WI38 (cell line): ENCODE measurements at regions not wholly inside any gene's neighbourhood (a gene's known extent, or its start where the extent isn't known, plus 50 kb on each side); places are given as distances from the start of the nearest gene placed in this dataset.
"Not testable (repeated sequence)": the region's sequence is repeated elsewhere in the genome, so short reads cannot be mapped to it uniquely, and the experiment has no call there.

ENCODE experiments used
- H3K4me3 ChIP-seq: 2 replicates; pipeline ENCODE4 v1.5.1; 2011; ENCODE audit warnings: low read depth, mild to moderate bottlenecking, control low read depth, low read length
- TF ChIP-seq, protein P1 (sequence below): IDR thresholded peaks from 2 replicates; pipeline ENCODE4 v1.5.1; 2012; ENCODE audit warnings: low read depth, mild to moderate bottlenecking, control low read depth, low read length

DNA sequence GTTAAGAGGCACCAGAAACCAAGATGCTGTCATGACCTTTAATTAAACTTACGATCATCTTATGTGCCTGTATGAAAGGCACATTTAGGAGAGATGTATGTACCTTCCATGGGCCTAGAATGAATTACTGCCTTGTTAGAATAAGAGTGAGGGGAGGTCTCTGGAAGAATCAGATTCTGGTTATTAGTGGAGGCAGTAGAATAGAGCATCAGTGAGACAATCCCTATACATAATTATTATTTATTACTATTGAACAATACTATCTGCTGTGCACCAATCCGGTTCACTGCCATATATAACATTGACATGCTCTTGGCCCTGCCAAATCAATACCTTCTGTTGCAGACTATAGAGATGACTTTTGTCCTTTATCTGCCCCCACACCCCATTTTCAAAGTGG is 776.5 kb downstream of the DHX35 start:
- TF ChIP-seq, protein P1, sequence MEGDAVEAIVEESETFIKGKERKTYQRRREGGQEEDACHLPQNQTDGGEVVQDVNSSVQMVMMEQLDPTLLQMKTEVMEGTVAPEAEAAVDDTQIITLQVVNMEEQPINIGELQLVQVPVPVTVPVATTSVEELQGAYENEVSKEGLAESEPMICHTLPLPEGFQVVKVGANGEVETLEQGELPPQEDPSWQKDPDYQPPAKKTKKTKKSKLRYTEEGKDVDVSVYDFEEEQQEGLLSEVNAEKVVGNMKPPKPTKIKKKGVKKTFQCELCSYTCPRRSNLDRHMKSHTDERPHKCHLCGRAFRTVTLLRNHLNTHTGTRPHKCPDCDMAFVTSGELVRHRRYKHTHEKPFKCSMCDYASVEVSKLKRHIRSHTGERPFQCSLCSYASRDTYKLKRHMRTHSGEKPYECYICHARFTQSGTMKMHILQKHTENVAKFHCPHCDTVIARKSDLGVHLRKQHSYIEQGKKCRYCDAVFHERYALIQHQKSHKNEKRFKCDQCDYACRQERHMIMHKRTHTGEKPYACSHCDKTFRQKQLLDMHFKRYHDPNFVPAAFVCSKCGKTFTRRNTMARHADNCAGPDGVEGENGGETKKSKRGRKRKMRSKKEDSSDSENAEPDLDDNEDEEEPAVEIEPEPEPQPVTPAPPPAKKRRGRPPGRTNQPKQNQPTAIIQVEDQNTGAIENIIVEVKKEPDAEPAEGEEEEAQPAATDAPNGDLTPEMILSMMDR, result no peak
- H3K4me3 ChIP-seq, result no peak overlapping the region

DNA sequence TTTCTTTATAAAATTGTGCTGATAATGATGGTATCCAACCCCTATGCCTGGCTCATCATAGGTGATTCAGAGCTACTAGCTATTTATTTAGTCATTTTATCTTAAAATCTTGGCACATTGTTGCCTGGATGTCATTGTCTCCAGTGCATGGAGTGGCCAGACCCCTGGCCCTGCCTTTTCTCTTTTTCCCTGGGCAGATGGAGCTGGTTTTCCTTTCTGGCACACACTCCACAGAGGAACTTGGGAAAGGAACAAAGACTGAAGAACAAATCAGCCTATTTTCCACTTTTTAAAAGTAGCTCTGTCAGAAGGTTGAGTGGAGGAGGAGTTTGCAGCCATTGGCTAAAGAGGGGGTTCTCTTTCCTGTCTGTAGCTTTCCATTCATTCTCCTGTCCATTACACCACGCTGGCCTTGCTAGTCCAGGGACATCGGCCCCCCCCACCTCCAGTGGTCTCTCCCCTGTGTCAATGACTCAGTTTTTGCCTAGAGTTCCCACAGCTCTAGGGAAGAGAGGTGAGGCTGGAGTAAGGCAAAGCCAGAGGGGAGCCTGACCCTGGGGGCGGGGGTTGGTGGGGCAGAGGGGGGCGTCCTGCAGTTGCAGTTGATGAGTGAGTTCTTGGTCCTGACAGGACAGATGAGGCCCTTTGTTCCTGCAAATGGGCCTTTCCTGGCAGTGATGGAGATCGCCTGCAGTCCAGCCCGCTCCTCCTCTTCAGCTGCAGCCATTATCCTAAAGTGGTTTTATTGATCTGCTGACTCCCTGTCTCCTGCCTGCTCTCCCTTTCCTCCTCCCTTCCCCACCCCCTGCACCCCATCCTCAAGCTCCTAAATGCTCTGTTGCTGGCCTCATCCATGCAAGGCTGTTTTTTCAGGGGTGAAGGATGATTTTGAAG is 774.5 kb downstream of the DHX35 start:
- H3K4me3 ChIP-seq, result no peak overlapping the region
- TF ChIP-seq, protein P1, result no peak

DNA sequence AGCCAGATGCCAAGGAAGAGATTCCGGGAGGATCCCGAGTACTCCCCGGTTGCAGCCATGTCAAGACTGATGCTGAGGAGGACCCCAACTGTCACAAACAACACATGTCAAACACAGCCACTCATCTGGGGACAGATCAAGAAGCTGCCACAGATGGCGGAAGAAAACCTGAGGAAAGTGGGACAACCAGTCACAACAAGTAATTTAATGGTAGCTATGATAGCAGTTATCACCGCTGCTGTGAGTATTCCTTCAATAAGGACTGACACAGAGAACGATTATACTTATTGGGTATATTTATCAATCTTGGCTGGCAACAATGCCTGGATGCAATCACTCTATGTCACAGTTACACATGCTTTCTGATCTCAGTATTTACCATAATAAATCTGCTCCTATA is 763.4 kb downstream of the DHX35 start:
- not testable (repeated sequence) for H3K4me3 ChIP-seq

DNA sequence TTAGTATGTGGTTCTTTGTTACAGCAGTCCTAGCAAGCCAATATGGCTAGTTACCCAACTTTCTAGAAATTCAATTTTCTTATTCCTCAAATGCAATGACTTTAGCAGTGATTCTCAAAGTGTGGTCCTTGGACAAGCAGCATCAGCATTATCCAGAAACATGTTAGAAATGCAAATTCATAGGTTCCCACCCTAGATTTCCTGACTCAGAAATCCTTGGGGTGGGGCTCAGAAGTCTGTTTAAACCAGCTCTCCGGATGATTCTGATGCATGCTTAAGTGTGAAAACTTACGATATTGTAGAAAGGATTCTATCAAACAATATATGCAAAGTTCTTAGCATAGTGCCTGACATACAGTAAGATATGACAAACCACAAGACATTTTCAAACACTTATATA is 757.1 kb downstream of the DHX35 start:
- TF ChIP-seq, protein P1, result no peak
- H3K4me3 ChIP-seq, result no peak overlapping the region

DNA sequence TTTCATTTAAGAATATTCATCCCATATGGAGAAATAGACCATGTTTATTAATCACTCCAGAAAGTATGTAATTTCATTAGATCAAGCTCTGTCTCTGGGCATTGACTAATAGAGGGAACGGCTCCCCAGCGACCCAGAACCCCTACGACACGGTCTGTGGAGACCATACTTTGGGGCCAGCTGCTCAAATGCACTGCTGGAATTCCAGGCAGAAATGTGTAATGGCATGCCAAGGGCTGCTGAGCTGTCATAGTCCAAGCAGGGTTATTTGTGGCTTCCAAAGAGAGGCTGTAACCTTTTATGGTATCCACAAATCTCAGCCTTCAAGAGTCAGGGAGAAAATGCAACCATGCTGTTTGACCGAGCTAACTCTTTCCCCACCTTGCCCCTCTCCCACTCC is 755.8 kb downstream of the DHX35 start:
- TF ChIP-seq, protein P1, result no peak
- H3K4me3 ChIP-seq, result no peak overlapping the region

DNA sequence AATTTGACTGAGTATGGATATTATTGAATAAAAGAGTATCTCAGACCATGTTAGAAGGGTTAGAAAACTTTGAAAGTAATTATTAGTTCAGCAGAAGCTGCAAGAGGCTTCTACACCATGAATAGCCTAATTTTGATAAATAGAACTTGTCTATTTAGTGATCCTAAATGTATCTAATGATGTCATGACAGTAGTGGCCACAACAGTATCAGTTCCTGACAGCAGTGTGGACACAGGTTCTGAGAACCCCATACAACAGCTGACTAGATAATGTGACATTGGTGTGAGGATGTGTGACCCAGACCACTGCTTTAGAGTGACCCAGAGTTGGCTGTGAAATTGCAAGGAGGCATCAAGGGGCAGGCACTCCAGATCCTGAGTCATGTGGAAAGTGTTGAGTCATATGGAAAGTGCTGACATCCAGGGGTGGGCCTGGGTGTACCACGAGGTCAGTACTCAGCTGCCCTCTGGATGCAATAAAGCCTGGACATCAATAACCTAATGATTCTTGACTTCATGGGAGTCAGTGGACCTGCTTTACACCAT is 754.7 kb downstream of the DHX35 start:
- H3K4me3 ChIP-seq, result no peak overlapping the region
- TF ChIP-seq, protein P1, result no peak

DNA sequence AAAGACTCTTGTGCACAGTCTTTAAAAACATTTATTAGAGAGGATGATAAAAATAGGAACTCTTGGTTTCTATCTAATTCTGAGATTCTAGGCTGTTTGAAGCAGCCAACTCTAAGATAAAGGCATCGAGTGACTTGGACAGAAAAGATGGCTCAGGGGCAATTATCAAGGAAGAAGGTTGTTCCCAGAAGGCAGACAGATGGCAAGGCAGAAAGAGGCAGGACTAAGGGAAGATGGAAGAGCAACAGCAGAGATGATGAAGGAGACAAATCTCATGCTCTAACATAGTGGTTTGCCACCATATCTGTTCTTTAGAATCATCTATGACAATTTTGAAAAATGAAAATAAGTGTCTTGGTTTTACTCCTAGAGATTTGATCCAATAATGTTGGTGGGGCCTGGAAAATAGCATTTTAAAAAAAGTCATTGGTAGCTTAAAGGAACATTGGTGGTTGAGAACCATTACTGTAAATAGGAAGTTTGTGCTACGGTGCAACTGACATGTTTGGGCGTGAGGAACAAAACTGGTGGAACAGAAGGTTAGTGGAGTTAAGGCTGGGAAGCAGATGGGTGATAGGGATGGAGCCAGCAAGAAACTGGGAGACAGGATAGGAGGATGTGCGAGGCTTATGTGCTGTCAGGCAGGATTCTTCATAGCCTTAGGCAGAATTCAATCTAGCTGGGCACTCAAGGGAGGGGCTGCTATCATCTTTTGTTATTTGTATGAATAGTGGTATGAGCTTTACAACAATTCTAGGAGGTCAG is 751.1 kb downstream of the DHX35 start:
- TF ChIP-seq, protein P1, result no peak
- H3K4me3 ChIP-seq, result no peak overlapping the region
